Right kidney (tissue), 1 donor: ENCODE measurements at regions not wholly inside any gene's neighbourhood (a gene's known extent, or its start where the extent isn't known, plus 50 kb on each side); places are given as distances from the start of the nearest gene placed in this dataset.
"Not testable (repeated sequence)": the region's sequence is repeated elsewhere in the genome, so short reads cannot be mapped to it uniquely, and the experiment has no call there.

Experiments used
- DNase-seq: peaks from one replicate; pipeline ENCODE4 v3.0.0-alpha.2; 2016

DNA sequence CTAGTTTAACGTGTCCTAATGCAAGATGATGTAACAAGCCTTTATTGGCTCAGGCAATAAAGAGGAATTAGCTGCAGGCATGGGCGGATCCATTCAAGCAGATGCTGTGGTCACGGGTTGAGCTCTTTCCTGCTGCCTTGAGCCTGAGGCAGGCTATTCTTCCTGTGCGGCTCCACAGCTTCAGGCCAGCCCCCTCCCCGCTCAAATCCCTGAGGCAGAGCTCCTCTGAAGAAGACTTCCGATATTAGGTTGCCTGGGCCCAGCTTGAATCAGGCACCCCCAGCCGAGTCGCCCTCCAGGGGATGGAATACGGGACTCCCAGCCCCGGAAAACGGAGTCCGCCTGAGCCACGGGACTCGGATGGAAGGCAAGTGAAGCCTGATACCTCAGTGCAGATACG, 95.0 kb upstream of the RUFY1 start:
- DNase-seq, result no peak

GRCh38 chr5:179454356-179454755, 96.0 kb upstream of the RUFY1 start:
- no peak for DNase-seq

DNA sequence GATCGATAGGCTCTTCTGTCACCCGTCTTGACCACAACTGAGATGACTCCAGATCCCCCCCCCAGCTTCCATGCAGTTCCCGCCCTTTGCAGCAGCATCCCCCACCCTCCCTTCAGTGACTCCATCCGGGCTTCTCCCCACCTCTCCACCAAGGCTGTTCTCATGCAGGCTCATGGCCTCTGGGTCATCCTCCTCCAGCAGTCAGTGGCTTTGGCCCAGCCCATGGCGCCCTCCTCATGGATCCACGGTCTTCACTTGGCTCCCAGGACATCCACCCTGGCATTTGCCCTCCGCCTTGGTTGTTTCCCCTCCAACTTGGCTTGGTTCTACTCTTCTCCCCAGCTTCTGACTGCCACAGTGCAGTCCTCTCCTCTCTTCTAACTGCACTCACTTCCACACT, 96.7 kb upstream of the RUFY1 start:
- no peak for DNase-seq

- no peak for DNase-seq
These were observed 97.8 kb upstream of the RUFY1 start for GRCh38 chr5:179452356-179453230.

- no peak for DNase-seq
These were observed 98.5 kb upstream of the RUFY1 start for GRCh38 chr5:179451828-179452196.

DNA sequence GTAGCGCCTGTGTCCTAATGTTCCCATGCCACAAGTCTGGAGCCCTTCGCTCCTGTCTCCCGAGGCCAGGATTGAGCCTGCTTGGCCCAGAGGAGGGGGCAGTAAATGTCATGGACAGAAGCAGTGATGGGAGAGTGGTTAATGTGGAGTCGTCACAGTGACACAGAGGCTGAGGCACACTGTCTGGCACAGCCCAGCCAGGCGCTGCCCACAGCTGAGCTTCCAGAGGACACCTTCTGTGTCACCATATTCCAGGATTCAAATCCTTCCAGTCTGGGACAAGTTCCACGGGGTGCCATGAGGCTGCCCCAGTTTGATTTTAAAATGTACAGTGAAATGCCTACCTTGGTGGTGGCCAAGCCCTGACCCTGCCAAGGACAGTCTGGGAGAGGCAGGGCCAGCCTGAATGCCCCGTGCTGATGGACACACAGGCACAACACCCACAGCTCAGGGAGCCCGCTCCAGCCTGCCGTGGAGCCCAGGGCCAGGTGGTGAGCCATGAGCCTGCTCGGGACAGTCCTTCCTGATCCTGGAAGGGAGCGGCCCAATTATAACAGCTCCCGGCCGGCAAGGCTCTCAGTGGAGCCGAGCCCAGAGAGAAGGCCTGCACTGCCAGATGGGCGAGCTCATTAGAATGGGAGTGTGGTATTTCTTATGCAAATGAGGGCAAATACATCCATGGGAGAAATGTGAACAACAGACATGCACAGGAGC, 99.1 kb upstream of the RUFY1 start:
- DNase-seq, result no peak

GRCh38 chr5:179449950-179450349, 100.4 kb upstream of the RUFY1 start:
- not testable (repeated sequence) for DNase-seq

DNA sequence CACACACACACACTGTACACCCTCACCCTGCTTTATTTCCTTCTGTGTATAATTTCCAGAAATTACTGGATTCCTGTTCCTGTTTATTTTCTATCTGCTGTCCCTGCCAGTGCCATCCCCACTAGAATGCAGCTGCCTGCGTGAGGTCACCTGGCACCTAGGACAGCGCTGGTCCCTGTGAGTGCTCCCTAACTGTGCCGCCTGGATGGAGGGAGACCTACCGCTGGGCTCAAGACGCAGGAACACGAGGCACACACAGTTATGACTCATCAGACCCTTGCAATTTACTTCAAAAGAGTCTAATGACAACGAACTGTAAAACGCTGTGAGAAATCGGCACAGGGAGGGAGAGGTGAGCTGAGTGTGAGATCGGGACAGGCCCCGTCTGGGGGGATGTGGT, 102.1 kb upstream of the RUFY1 start:
- not testable (repeated sequence) for DNase-seq

DNA sequence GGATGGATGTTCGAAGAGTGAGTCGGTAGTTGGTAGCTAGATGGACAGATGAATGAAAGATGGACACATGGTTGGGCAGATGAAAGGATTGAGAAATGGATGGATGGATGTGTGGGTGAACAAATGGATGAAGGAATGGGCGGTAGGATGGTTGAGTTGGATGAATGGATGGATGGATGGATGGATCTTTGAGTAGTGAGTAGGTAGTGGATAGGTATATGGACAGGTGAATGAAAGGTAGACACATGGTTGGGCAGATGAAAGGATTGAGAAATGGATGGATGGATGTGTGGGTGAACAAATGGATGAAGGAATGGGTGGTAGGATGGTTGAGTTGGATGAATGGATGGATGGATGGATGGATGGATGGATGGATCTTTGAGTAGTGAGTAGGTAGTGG, 97.0 kb upstream of the ADAMTS2 start:
- DNase-seq, result not testable (repeated sequence)

DNA sequence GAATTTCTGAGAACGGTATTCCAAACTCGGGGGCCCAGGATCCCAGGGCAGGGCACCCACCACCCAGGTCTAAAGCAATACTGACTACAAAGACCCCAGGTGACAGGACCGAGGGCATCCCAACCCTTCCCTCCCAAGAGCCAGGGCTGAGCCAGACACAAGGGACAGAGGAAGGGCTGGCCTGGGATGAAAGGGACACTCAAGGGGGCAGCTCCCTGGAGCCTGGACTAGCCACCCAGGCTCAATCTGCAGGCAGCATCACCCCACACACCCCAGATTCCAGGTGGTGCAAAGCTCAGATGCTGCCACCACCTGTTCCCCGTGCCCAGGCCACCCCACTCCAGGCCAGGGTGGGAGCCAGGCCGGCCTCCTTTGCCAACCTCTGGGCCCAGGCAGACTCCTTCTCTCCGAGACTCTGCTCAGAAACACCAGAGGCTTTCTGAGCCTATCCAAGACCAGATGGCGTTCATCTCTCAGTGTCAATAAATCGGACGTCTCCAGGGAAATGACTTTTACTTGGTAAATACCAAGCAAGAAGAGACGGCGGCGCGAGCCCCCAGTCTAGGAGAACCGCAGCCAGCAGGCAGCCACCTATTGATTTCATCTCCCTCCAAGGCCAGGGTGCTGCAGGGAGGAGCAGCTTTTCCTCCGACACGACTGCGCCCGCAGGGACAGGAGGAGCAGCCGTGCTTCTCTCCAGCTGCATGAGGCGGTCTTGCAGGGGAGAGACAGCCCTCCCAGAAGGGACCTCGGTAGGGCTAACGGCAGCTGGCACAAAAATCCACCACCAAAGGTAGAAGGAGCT, 94.1 kb upstream of the ADAMTS2 start:
- DNase-seq, result no peak

DNA sequence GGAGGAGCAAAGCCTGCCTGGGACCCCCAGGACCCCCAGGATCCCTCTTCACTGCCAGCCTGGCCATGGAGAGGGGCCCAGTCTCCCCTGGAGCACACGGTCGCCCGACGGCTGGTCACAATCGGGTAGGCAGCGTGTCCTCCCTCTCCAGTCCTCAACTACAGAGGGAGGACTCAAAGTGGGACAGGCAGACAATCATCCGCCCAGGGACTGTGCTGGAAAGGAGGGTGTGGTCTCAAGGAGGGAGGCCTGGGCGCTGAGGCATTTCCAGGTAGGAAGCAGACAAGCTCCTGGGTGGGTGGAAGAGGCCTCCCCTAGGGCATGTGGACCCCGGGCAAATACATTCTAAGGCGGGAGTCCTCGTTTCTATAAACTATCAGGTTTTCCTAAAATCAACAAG, 93.2 kb upstream of the ADAMTS2 start:
- DNase-seq, result no peak

DNA sequence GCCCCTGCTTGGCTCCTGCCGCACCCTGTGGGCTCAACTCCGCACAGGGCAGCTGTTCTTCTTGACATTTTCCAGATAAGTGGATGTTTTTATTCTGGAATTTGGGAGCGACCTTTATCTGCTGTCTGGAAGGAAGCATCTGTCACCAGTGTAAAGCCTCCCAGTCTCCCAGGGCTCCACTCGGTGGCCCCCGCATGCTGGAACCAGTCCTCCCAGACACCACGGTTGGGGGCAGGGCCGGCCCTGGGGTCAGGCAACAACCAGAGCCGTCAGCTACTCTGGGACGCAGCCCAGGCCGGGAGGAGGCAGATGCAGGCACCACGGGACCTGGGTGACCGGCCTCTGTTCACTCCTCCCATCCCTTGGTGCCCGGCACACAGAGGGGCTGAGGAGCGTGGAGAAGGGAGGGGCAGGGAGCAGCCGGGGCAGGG, 92.8 kb upstream of the ADAMTS2 start:
- DNase-seq, result no peak

GRCh38 chr5:179437341-179438001, 92.2 kb upstream of the ADAMTS2 start:
- no peak for DNase-seq

- DNase-seq, result no peak
These were observed 91.3 kb upstream of the ADAMTS2 start for GRCh38 chr5:179436321-179437122.

DNA sequence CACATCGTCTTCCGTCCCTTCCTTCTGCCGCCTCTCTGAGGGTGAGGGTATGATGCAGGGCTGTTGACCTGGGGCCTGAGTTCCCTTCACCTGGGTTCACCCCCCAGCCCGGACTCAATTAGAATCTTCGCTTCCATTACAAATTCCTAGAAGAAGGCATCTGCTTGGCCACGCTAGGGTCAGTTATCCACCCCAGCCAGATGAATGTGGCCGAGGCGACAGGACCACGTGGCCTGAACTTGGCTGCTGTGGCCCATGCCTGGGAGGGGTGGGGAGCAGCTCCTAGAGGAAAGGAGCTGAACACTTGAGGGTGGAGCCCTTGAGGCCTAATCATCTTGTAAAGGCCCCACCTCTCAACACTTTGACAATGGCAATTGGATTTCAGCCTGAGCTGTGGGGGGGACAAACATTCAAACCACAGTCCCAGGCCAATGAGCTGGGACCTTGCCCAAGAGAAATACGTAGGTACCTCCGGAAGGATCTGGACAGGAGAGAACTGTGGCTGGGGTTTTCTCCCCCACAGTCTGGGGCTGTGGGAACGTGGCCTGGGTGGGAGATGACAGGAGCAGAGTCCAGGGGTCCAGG, 90.6 kb upstream of the ADAMTS2 start:
- DNase-seq, result no peak

GRCh38 chr5:179435181-179435580, 89.9 kb upstream of the ADAMTS2 start:
- no peak for DNase-seq

GRCh38 chr5:179432547-179432946, 87.3 kb upstream of the ADAMTS2 start:
- no peak for DNase-seq

- DNase-seq, result no peak
These were observed 86.1 kb upstream of the ADAMTS2 start for GRCh38 chr5:179431221-179431824.

DNA sequence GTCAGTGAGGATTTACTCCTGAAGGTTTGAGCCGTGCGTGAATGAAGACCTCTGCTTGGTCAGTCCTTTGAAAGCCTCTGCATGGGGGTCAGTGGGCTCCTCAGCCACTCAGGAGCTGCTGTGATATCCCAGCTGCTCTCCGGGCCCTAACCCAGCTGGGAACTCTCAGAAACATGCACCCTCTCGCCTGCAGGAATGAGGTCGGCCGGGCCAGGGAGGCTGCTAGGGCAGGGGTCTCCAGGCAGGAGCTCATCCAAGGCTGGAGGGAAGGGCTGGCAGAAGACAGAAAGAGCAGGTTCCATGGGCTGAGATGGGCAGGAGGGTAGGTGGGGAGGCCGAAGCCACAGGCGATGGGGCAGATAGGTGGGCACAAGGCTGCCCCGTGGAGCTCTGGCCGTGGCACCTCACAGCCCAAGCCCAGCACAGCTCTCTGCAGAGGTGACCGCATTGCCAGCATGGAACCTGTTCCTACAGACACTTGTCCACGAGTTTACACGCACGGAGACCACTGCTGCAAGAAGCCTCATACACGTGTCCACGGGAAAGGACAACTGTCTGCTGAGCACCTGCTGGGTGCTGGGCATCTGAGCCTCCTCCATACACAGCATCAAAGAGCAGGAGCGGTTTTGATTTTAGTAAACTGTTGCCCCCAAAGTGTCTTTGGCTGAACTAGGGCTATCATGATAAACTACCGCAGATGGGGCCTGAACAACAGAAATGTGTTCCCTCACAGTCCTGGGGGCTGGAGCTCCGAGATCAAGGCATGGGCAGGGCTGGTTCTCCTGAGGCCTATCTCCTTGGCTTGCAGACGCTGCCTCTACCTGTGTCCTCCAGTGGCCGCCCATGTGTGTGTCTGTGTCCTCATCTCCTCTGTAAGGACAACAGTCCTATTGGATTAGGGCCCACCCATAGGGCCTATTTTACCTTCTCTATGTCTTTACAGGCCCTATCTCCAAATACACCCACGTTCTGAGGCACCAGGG, 85.2 kb upstream of the ADAMTS2 start:
- DNase-seq, result no peak
